GM19351 (cell line): ENCODE measurements at regions not wholly inside any gene's neighbourhood (a gene's known extent, or its start where the extent isn't known, plus 50 kb on each side); places are given as distances from the start of the nearest gene placed in this dataset.
"Not testable (repeated sequence)": the region's sequence is repeated elsewhere in the genome, so short reads cannot be mapped to it uniquely, and the experiment has no call there.

Source experiments
- ATAC-seq: cut with Tn5 transposase; IDR thresholded peaks from one replicate; pipeline ENCODE4 v1.9.1; 2021; ENCODE audit warnings: mild to moderate bottlenecking, moderate library complexity; ENCODE audit not compliant: unreplicated experiment

DNA sequence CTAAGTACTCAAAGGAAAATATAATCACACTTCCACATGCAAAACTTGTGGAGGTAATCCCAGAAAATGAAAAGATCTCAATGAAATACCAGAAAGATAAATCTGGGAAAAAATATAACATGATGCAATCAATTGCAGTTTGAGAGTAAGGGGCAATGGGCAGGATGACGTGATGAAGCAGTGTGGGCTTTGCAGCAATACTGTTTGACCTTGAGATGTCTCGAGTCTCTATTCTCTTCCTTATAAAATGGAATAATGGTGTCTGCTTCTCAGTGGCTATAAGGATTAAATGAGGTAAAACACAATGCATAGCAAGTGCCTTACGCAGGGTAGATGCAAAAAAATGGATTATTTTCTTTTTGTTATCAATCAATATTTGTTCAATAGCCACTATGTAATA, 447.5 kb downstream of the BUD13 start:
- no peak for ATAC-seq

DNA sequence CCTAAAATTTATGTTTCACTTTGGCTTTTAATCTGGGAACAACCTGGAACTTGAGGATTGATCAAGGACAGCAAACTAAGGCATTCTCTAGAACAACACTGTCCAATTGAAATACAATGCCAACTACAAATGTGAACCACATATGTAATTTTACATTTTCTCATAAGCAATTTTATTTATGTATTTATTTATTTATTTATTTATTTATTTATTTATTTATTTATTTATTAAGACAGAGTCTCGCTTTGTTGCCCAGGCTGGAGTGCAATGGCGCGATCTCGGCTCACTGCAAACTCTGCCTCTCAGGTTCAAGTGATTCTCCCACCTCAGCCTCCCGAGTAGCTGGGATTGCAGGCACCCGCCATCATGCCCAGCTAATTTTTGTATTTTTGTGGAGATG, 448.7 kb downstream of the BUD13 start:
- not testable (repeated sequence) for ATAC-seq

DNA sequence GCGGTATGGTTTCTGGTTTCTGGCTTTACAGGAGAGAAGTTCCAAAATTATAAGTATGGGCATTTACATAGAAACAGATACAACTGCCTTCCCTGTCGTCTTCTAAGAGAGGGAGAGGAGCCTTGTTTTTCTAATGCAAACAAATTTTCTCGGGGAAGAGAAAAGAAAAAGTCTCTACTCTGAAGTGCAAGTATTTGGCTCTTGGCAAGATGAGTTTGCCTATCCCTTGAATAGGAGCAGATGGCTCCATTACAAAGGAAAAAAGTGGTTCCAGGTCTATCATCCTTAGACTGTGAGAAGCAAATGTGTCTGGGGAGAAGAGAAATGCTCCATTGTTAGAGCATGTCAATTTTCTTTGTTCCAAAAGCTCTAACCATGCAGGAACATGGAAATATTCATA, 455.6 kb downstream of the BUD13 start:
- no peak for ATAC-seq

DNA sequence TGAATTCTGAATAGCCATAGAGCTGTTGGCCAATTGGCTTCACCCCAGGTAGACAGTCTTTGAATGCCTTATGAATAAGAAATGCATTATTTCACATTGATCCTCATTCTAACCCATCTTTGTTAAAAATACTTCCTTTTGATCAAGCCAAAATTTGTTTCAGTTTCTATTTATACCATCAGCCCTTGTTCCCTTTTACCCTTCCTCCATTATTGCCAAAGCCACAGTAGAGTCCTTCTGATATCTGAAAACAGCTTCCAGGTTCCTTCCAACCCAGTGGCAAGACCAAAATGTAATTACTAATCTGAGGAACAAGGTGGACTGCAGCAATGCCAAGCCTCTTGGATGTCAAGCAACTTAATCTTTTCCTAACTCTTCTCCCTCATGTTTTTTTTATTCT, 458.8 kb downstream of the BUD13 start:
- no peak for ATAC-seq

DNA sequence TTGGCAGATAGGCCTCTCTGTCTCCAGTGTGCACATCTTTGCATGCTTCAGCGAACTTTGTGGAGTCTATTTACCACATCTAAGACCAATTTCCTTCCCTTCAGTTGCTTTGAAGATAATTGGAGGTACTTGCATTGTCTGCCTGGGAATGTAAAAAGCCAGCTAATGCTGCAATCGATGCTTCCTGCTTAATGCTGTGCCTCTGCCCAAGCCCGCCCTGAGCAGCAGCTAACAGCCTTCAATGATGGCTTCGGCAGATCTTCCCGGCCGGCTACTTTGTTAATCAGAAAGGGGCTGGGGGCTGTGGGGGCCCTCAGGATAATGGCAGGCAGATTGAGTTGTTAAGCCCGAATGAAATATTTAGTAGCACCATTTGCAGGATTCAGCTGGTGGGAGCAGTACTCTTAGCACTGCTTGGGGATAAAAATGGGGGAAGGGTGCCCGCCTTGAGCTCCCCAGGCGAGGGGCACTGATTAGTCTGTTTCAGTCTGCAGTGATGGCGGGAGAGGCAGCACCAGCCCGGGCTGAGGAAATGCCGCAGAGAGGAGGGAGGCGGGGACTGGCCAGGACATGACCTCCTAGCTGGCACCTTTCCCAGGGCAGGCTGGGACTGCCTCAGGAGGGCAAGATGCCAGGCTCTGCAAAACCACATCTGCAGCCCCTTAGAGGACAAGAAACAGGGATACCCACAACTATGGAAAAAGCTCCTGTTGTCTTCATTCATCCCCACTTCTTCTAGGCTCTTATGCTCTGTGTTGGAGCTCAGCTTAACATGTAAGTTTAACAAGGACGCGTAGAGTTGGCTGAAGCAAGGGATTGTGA, 460.0 kb downstream of the BUD13 start:
- ATAC-seq, result no peak

DNA sequence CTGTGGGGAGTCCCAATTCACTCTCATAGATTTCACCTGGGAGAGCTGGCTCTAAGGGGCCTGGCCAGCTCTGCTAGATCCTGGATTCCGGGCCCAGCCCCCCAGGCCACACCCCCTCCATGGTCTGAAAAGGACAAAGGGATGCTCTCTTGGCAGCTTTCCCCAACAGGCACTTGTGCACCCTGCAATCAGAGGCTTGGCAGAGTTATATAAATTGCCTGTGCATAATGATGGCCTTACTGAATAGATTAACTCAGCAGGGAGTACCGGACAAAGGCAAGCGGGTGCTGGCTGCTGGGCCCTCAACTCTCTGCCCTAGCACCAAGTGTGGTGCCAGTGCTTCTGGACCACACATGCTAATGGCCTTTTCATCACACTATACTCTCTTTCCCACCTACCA, 461.6 kb downstream of the BUD13 start:
- ATAC-seq, result no peak

DNA sequence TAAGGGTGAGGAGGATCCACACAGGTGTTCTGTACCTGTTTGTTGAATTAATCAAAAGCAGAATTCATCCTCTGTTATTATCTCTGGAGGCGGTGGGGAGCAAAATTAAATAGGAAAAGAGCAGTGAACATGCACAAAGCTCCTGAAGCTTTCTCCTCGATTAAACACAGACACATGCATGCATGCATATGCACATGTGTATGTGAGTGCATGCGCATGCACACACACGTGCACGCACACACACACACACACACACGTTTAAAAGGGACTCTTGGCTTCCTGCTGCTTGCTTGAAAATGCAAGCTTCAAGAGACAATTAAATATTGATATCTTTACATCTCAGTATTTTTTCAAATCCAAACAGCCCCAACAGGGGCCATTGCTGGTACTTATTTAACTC, 462.1 kb downstream of the BUD13 start:
- no peak for ATAC-seq

DNA sequence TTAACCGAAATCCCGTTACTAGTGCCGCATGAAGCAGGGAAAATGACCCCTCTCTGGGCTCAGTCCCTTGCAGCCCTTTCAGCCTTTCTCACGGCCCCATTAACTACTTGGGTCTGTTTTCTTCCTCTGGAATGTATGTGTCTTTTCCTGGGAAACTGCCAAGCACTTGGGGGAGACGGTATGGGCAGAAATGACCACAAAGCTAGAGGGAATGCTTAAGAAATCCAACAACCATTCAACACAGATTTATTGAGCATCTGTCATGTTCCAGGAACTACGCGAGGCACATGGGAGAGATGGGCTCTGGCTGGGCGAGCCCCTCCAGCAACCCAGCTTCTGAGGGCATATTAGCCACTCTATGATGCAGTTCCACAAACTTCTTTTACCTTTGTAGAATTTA, 462.6 kb downstream of the BUD13 start:
- no peak for ATAC-seq

DNA sequence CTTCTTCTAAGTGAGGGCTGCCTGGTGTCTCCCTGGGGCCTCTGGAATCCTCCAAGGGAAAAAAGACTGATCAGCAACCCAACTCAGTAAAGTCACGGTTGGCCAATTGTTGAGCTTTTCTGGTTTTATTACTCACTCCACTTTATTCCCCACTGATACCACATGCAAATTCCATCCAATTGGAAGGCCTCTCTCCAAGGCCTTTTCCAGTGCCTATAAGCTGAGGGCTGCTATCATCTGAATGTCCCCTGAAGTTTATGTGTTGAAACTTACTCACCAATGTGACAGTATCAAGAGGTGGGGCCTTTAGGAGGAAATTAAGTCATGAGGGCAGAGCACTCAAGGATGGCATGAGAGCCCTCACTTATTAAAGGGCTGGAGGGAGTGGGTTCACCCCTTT, 463.3 kb downstream of the BUD13 start:
- ATAC-seq, result no peak

DNA sequence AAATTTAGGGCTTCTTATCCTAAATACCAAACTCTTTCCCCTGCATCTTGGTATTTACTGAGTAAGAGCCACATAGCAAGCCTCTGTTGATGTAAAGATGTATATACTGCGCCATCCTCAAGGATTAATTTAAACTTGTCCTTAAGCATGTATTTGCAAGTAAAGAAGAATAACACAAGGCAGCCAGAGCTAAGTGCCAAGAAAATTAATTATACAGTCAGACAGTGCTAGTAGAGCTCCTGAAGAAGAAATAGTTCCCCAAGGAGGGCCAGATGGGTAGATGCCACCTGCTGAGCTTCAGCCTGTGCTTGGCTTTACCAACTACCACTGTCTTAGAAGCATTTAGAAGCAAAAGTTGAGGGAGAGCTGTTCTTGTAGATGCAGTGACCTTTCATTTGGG, 470.0 kb downstream of the BUD13 start:
- ATAC-seq, result no peak

DNA sequence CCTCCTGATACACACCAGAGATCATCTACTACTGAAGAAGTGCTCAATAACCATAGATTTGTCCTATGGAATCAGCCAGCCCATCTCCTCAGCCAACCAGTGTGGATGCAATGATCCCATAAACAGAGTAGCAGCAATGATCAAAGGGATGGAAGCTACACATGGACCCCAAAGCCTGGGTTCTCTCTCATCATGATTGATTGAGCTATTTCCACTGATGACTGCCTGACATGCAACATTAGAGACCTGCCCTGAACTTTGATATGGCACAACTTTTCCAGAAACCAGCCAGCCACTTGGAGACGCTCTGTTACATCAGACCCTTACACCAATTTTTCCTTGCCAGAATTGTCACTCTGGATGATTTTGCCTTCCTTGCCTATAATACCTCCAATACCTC, 471.6 kb downstream of the BUD13 start:
- no peak for ATAC-seq

DNA sequence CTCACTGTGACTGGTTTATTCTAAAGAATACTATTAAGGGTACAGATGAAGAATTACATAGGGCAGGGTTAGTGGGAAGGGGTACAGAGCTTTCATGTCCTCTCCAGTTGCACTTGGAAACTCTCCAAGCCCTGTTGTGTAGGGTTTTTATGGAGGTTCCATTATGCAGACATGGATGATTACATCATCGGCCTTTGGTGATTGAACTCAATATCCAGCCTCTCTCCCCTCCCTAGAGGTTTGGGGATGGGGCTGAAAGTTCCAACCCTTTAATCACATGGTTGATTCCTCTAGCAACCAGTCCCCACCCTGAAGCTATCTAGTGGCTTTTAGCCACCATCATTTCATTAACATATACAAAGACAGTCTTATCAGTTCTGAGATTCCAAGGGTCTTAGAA, 472.6 kb downstream of the BUD13 start:
- ATAC-seq, result no peak

DNA sequence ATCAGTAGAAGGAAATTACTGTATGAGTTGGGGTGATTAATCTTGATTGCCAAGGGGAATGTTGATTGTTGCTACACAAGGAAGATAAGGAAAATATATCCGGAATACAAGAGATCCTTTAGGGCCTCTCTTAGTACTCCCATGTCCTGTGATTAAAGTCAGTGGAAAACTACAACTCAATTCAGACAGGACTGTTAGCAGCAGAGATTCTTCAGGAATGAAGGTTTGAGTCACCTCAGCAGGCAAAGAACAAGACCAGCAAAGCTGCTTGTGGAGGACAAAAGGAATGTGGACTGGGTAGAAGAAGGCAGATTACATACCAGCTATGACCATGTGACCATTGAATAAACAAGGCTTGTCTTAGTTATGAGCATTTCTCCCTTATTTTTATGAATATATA, 478.2 kb downstream of the BUD13 start:
- ATAC-seq, result no peak

DNA sequence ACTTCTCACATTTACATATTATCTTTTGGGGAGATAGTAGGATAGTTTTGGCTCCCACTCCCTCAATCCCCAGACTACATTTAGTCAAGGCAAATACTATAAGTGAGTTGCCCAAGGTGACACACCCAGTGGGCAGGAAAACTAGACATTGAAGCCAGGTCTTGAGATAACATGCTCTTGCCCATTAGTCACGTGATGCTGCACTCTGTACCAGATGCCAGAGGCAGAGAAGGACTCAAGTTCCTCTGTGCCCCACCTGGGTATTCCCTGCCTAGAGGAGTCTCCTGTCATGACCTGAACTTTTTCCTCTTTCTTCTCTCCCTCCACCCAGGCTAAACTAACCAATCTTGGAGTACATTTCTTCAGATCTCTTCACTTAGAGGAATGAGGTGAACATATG, 484.9 kb downstream of the BUD13 start:
- no peak for ATAC-seq

DNA sequence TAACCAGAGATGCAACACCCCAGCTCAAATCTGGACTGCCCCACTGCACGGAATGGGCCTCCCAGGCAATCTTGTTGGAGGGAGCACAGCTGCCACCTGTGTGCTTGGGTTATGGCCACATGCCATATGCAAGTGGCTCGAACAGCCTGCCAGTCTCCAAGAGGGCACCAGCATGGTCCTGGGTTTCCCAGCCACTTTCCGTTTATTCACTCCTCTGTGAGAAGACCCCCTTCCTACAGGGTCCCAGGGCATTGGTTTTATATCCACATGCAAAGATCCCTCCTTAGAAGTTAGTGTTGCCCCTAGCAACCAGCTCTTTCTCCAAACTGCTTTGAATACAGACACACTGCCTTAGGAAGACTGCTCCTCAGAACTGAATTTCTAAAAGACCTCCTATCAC, 487.8 kb downstream of the BUD13 start:
- no peak for ATAC-seq

DNA sequence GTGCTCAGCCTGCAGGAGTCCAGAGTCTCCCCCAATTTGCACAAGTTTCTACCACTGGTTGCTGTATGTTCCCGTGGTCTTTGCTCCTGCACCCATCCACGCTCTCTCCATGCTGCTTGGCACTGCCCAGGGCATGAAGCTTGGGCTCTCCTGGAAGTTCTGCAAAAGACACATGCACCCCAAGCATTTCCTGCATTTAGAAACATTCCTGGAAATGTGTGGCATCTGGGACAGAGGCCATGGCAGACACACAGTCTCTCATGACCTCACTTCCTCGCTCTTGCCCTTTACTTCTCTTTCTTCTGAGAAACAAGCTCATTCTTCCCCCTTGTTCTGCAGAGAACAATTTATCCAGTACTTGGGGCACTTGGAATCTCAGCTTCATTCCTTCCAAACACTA, 489.5 kb downstream of the BUD13 start:
- no peak for ATAC-seq

DNA sequence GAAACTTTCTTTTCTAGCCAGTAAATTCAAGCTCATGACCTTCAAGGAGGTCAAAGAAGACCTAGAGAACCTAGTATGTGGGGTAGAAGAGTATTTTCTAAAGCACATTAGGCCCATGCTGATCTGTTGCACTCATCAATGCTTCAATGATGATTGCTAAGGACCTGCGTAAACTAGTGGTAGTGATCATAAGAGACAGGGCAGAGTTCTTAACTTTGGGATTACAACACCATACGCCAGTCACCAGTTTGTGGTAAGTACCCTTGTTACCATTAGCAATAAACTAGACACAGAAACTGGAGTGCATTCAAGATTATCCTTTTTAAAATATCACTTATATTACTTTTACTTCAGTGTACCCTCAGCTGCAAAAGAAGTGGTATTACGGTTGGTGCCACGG, 490.3 kb downstream of the BUD13 start:
- no peak for ATAC-seq

DNA sequence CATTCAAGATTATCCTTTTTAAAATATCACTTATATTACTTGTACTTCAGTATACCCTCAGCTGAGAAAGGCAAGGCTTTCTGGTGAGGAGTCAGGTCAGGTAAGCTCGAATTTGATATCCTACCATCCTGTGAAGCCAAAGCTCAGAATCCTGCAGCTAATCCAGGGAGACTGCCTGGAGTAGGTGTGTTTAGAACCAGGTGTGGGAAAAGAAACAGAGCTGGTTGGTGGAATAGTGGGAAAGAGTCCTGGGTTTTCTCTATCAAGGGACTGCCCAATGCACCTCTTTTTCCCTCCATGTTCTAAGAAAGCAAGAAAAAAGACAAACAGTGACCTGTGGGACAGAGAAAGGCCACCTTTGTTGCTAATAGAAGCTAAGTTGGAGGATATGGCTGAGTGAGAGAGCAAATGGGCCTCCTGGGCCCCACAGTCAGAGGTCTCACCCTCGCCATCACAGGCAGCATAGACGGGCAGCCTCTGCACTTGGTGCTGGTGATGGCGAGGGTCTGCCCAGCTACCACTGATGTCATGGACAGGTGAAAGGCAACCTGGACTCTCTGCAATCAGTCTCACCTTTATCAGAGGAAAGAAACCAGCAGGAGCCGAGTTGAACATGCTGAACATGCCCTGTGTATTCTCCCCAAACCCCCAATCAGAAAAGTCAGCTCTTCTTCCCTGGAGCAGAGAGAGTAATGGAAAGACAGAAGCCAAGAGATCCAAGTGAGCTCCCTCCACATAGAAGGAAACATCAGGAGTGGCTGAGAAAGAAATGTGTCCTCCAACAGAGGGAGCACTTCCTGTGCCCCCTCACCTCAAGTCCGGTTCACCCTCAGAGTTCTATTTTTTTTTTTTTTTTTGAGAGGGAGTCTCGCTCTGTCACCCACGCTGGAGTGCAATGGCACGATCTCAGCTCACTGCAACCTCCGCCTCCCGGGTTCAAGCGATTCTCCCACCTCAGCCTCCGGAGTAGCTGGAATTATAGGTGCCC, 491.3 kb downstream of the BUD13 start:
- no peak for ATAC-seq

DNA sequence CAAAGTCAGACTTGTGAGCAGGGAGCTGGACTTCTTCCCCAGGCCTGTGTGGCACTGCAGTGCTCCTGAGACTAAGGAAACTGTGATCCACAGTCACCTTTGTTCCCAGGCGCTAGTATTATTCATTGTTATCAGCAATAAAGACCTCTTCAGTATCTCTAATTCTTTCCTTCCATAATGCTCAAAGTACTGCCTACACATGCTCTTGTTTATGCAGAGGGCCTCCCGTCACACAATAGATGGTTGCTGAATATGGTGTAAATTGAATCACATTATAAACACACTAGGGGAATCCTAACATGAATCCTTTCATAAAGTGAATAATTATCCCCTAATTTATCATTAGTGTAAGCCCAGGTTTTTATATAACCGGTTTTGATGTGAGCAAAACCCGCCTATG, 493.3 kb downstream of the BUD13 start:
- ATAC-seq, result no peak

DNA sequence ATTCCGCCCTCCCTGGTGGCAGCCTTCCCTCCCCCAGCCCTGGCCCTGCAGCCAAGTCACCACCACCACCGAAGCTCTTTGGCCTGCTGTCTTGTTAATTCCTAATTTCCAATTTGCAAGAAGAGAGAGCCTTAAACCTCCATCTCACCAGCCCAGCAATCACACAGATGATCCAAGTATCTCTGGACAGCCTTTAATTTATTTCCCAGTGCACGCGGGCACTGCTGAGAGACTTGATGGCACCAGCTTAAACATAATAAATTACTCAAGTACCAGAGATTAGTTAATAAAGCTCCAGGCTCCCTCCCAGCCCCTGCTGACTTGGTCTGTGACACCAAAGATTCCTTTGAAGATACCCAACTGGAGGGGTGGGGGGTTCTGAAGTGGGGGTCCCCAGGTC, 494.7 kb downstream of the BUD13 start:
- ATAC-seq, result no peak

DNA sequence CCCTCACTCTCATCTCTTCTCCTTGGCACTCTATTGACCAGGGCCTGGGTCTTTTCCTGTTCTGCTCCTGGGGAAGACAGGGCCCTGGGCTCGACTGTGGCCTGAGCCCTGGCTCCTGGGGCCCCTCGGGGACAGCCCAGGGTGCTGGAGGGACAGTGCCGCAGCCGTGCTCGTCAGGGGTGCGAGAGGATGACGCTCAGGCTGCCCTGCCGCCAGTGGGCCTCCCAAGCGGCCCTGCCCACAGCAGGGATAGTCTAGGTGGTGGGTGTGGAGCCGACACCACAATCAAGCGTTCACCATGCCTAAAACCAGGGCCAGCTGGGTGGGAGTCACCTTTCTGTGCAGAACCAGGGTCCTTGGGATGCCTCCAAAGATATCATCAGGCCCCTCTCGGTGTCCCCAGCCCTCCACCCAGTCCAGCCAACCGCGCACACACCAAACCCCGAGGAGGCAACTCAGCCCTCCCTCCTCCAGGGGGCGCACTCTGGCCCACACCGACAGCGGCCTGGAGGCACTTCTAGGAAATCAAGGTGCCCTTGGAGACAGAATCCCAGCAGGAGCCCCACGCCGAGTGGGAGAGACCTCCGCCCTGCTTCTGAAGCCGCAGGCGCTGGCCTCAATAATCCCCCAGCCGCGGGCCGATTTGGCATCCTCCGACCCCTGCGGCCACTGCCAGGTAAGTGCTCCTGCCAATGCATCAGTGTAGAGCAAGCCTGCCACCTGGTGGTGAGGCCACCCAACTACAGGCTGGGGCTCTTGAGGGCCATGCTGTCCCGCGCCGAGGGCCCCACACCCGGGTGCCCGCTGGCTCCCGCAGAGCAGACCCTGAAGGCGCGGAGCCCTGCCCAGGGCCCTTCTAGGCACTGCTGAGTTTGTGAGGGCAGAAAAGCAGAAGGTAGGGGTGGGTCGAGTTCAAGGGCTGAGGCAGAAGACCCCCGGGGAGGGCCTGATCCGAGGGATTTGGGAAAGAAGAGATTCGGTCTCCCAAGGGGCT, 496.4 kb downstream of the BUD13 start:
- peak; percentile 86 for ATAC-seq
